Spleen (tissue), 11 donors: ENCODE measurements at regions not wholly inside any gene's neighbourhood (a gene's known extent, or its start where the extent isn't known, plus 50 kb on each side); places are given as distances from the start of the nearest gene placed in this dataset.

Source experiments
- DNase-seq: peaks from one replicate; pipeline ENCODE4 v3.0.0-alpha.2; 2020
- H3K27ac ChIP-seq, 8 donors: fragments of 200-600 bp; sonication (generic) in 7 of 8; 1 replicate in 4 of 8; 2 replicates in 4 of 8; pipeline versions ENCODE4 v1.5.0 to v1.8.0; 2016 to 2021; ENCODE audit warnings: inconsistent platforms in 4 of 8, mild to moderate bottlenecking in 4 of 8, moderate library complexity in 1 of 8
- H3K27me3 ChIP-seq, 7 donors: fragments of 200-600 bp; sonication (generic) in 6 of 7; replicated peaks in 1 of 7; 1 replicate in 4 of 7; 2 replicates in 3 of 7; pipeline versions ENCODE4 v1.5.0 to v1.8.0; 2016 to 2021; ENCODE audit warnings: inconsistent platforms in 3 of 7, mild to moderate bottlenecking in 1 of 7
- H3K36me3 ChIP-seq, 6 donors: fragments of 200-600 bp; sonication (generic) in 5 of 6; 1 replicate in 4 of 6; 2 replicates in 2 of 6; pipeline versions ENCODE4 v1.5.0 to v1.8.0; 2016 to 2021; ENCODE audit warnings: inconsistent platforms in 2 of 6
- H3K4me1 ChIP-seq, 6 donors: fragments of 200-600 bp; sonication (generic) in 5 of 6; 1 replicate in 3 of 6; 2 replicates in 3 of 6; pipeline versions ENCODE4 v1.5.0 to v1.8.0; 2016 to 2021; ENCODE audit warnings: inconsistent platforms in 3 of 6
- H3K4me3 ChIP-seq, 8 donors: fragments of 200-600 bp; sonication (generic) in 7 of 8; 1 replicate in 4 of 8; 2 replicates in 4 of 8; pipeline versions ENCODE4 v1.5.0 to v1.8.0; 2016 to 2021; ENCODE audit warnings: inconsistent platforms in 4 of 8, mild to moderate bottlenecking in 4 of 8, moderate library complexity in 2 of 8
- H3K9me3 ChIP-seq, 8 donors: fragments of 200-600 bp; sonication (generic) in 7 of 8; 1 replicate in 4 of 8; 2 replicates in 4 of 8; pipeline versions ENCODE4 v1.5.0 to v1.8.0; 2016 to 2021; ENCODE audit warnings: inconsistent platforms in 4 of 8
- POLR2A ChIP-seq, 3 donors: fragments of 450-650 bp; IDR thresholded peaks; one replicate each; pipeline ENCODE4 v1.5.1; 2017; ENCODE audit warnings: antibody characterized with exemption in 3 of 3, mild to moderate bottlenecking in 1 of 3
- POLR2AphosphoS5 ChIP-seq, 3 donors: sonication (generic); formaldehyde crosslinking; IDR thresholded peaks; one replicate each; pipeline ENCODE4 v1.5.1; 2017; ENCODE audit warnings: antibody characterized with exemption in 3 of 3
- WGBS, 5 donors: extraction: QIAGEN DNeasy Blood & Tissue Kit in 3 of 5; methylation state at CpG; one replicate each; pipeline versions ENCODE4 v1.1.5 to v1.1.7; 2013 to 2018; 5-methylcytosine and 5-hydroxymethylcytosine counted together
- intact Hi-C: fragments of 100-400 bp; cut with DNase I; formaldehyde crosslinking; loops from one replicate; pipeline ENCODE4 v1.15.0; 2023; ENCODE audit warnings: low total_unique reads
- TF ChIP-seq, protein P1 (sequence below), 11 experiments: fragments of 200-600 bp in 7 of 11; fragments of 450-650 bp in 4 of 11; sonication (generic) in 4 of 11; IDR thresholded peaks in 8 of 11; conservative IDR thresholded peaks in 3 of 11; 1 replicate in 7 of 11; 2 replicates in 4 of 11; pipeline versions ENCODE4 v1.4.0 to v1.8.0; 2016 to 2021; ENCODE audit warnings: antibody characterized with exemption in 11 of 11, inconsistent platforms in 4 of 11, mild to moderate bottlenecking in 1 of 11
- donor health status: healthy with polysubstance abuse.
- donor health status: DM: no; HTN: no; CAD: no; lungs with moderate emphysema.
- donor health status: DM: no; HTN: no; CAD: no.
- donor health status: Bipolar disorder and iron deficiency.
- donor health status: healthy.
- donor health status: DM: no; HTN: no; CAD: no.
- donor health status: DM: yes; HTN: yes; CAD: no.

DNA sequence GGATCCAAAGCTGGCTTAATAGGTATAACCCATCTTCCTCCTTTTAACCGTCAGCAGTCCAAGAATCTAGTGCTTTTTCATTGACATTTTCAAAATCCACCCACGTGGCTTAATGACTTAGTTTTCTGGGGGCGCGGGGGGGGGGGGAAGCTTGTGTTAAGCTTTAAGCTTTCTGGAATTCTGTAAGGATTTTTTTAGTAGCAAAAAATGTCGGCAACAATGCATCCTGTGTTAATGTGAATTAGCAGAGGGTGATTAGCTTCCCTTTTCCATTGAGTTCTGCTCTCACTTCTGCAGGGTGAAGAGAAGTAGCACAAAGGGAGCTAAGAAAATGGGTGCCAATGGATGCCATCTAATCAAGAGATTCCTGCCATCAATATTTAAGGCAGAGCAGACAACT lies 348.2 kb downstream of the SAMD5 start:
- H3K27me3 ChIP-seq = no peaks in the 10 kb centered on the region
- intact Hi-C loops = no loop called here
- no peaks in the 10 kb centered on the region for H3K4me1 ChIP-seq
- H3K4me3 ChIP-seq = no peak overlapping the region
- DNase-seq = no peak
- no peaks in the 10 kb centered on the region for H3K36me3 ChIP-seq
- TF ChIP-seq, protein P1, sequence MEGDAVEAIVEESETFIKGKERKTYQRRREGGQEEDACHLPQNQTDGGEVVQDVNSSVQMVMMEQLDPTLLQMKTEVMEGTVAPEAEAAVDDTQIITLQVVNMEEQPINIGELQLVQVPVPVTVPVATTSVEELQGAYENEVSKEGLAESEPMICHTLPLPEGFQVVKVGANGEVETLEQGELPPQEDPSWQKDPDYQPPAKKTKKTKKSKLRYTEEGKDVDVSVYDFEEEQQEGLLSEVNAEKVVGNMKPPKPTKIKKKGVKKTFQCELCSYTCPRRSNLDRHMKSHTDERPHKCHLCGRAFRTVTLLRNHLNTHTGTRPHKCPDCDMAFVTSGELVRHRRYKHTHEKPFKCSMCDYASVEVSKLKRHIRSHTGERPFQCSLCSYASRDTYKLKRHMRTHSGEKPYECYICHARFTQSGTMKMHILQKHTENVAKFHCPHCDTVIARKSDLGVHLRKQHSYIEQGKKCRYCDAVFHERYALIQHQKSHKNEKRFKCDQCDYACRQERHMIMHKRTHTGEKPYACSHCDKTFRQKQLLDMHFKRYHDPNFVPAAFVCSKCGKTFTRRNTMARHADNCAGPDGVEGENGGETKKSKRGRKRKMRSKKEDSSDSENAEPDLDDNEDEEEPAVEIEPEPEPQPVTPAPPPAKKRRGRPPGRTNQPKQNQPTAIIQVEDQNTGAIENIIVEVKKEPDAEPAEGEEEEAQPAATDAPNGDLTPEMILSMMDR (IDR thresholded peaks at IDR 0.05 in 8 of 11, conservative IDR thresholded peaks at IDR 0.05 in 3 of 11) = no peak
- TF ChIP-seq POLR2AphosphoS5 (IDR thresholded peaks at IDR 0.05) = no peak
- no peak for TF ChIP-seq POLR2A (IDR thresholded peaks at IDR 0.05)
- no peaks in the 10 kb centered on the region for H3K9me3 ChIP-seq
- no peak overlapping the region for H3K27ac ChIP-seq
- 72 to 85% (median 80%) methylated on average over 4 to 5 of the region's 5 CpGs for WGBS, 5 donors

DNA sequence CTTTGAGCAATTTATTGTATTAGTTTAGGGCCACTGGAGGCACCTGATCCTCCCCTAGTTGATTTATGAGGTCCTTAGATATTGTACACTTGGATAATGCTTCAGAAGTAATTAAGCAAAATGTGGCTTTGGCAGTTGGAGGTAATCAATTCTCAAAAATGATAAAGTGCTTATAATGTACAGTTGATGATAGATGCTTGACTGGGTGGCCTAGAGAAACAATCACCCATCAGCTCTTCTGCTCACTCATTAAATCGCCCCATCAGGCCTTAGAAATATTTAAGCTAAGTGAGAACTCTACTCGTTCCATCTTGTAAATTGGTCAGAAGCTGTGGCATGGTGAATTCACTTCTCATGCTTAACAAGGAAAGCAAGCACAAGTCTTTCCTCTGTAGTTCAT lies 349.9 kb downstream of the SAMD5 start:
- intact Hi-C loops = no loop called here
- 80 to 90% (median 86%) methylated on average over 2 of the region's 2 CpGs for WGBS, 5 donors
- no peaks in the 10 kb centered on the region for H3K9me3 ChIP-seq
- TF ChIP-seq, protein P1 (IDR thresholded peaks at IDR 0.05 in 8 of 11, conservative IDR thresholded peaks at IDR 0.05 in 3 of 11) = no peak
- TF ChIP-seq POLR2AphosphoS5 (IDR thresholded peaks at IDR 0.05) = no peak
- no peak overlapping the region for H3K27ac ChIP-seq
- H3K4me3 ChIP-seq = no peak overlapping the region
- DNase-seq = no peak
- H3K27me3 ChIP-seq = no peaks in the 10 kb centered on the region
- no peaks in the 10 kb centered on the region for H3K4me1 ChIP-seq
- H3K36me3 ChIP-seq = no peaks in the 10 kb centered on the region

DNA sequence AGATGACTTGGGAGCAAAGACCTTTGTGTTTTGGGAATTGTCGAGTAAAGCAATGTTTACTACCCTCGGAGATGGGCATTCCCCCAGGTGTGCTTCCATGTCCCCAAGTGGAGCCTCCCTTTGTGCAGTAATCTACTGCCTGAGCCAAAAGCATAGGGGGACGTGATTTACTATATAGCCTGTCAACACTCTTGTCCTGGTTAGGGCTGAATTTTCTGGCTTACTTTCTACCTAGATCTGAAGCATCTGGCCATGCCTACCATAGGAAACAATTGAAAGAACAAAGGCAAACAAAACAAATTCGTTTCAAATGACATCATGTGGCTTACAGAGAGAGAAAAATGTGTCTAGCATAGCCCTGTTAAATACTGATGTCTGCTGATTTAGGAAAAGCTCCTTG lies 350.6 kb downstream of the SAMD5 start:
- intact Hi-C loops = no loop called here
- Histone ChIP-seq H3K27ac (no peak overlapping the region), H3K4me1 (no peaks in the 10 kb centered on the region), H3K9me3 (no peaks in the 10 kb centered on the region), H3K36me3 (no peaks in the 10 kb centered on the region), H3K27me3 (no peaks in the 10 kb centered on the region), H3K4me3 (no peak overlapping the region)
- no peak for DNase-seq
- TF ChIP-seq, protein P1 (IDR thresholded peaks at IDR 0.05 in 8 of 11, conservative IDR thresholded peaks at IDR 0.05 in 3 of 11) = no peak
- TF ChIP-seq POLR2A (IDR thresholded peaks at IDR 0.05) (no peak), POLR2AphosphoS5 (IDR thresholded peaks at IDR 0.05) (no peak)
- WGBS, 5 donors = 66 to 79% (median 72%) methylated on average over 4 of the region's 4 CpGs

DNA sequence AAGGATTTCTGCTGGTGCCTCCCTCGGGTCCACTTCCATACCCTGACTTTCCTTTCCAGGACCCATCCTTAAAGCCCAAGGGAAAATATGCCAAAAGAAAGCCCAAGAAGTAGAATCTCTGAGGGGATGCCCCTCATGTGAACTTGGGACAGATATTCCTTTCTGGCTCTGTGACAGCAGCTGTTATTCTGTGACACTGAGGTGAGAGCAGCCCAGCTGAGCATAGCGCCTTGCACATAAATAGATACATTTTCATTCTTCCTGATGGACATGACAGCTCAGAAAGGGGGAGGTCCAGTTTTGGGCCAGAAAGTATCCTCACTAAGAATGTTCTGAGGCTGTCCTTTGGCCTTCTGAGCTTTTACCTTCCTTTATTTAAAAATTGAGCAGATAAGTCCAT lies 353.2 kb downstream of the SAMD5 start:
- intact Hi-C loops = no loop called here
- TF ChIP-seq POLR2AphosphoS5 (IDR thresholded peaks at IDR 0.05) = no peak
- no peak for TF ChIP-seq POLR2A (IDR thresholded peaks at IDR 0.05)
- no peak for DNase-seq

More for the DNA sequence above, 353.2 kb downstream of the SAMD5 start:
- Histone ChIP-seq H3K9me3 (no peaks in the 10 kb centered on the region), H3K27ac (no peak overlapping the region), H3K36me3 (no peaks in the 10 kb centered on the region), H3K4me1 (no peaks in the 10 kb centered on the region), H3K4me3 (no peak overlapping the region), H3K27me3 (no peaks in the 10 kb centered on the region)
- 89 to 97% (median 92%) methylated on average over 2 of the region's 2 CpGs for WGBS, 5 donors
